ENCODE measurements at regions not wholly inside any gene's neighbourhood (a gene's known extent, or its start where the extent isn't known, plus 50 kb on each side); places are given as distances from the start of the nearest gene placed in this dataset.

DNA sequence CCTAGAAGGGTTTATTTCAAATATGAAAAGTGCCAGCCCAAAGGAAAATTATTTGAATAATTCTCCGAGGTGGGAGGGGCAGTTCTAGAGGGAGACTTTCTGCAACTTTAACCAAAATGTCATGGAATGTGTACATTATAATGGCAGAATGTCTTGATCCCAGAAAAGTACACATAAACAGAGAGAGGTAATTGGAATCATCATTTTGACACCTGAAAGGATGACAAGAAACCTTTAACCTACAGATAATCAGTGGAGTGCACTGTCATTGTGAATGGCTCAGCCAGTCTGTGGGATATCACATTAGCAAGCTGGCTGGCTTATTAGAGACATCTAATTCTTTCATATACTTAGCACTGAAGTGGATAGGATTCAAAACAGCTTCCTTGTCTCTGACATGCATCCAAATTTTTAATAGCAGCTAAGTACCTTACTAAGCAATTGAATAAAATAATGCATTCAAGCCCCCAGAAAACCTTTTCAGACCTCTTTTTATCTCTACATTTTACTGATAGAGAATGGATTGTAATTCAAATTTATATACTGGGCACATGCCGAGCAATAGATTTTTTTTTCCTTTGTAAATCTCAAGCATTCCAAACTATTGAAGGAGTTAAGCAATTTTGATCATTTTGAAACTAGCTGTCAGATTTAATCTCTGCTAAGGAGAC, 468.6 kb downstream of the COG6 start:
- no peak for DNase-seq

- DNase-seq, result no peak
These were observed 469.2 kb downstream of the COG6 start for GRCh38 chr13:40124633-40125015.

DNA sequence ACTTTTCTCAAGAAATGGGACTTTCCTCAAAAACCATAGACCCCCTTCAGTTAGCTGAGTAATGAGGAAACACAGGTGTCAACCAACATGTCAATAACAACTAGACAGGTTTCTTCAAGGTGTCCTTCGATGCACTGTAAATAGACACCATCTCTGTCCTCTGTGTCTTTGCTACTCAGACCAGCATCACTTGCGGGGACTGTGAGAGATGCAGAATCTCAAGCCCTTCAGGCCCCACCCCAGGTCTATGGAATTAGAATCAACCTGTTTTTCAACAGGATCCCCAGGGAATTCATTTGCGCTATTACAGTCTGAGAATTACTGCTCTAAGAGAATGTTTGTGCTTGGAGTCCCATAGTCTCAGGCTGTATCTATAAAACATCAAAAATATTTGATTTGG, 469.9 kb downstream of the COG6 start:
- DNase-seq, result no peak

- DNase-seq, result no peak
These were observed 471.0 kb downstream of the COG6 start for GRCh38 chr13:40126306-40127085.

DNA sequence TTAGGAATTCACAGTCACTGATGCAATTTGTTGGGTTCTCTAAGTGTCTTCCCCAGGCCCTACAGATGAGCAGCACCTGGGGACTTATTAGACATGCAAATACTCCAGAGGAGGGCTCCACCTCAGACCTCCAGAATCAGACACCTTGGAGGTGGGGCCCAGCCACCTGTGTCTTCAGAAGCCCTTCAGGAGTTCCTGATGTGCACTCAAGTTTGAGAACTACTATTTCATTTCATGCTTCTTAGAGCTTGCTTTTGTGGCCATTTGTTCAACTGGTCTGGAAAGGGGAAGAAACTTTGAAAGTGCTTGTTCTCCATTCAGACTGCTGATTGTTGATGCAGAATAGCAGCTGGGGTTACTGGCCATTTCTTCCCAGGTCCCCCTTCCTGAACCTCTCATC, 472.0 kb downstream of the COG6 start:
- DNase-seq, result no peak

DNA sequence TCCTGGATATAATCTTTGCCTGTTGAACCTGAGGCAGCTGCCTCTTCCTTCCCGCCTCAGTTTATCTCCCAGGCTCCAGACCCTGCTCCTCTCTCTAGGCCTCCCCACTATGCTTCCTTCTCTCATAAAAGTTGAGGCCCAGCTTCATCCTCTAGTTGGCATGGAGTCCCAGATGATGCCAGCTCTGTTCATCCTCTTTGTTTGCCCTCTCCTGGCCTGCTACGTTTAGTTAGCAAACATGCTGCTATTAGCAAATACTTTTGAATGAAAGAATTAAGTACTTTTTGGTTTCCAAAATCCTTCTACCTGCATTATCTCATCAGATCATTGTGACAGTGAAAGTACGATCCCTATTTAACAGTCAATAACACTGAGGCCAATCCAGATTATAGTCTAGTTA, 472.5 kb downstream of the COG6 start:
- DNase-seq, result no peak

GRCh38 chr13:40129467-40129866, 474.0 kb downstream of the COG6 start:
- no peak for DNase-seq

DNA sequence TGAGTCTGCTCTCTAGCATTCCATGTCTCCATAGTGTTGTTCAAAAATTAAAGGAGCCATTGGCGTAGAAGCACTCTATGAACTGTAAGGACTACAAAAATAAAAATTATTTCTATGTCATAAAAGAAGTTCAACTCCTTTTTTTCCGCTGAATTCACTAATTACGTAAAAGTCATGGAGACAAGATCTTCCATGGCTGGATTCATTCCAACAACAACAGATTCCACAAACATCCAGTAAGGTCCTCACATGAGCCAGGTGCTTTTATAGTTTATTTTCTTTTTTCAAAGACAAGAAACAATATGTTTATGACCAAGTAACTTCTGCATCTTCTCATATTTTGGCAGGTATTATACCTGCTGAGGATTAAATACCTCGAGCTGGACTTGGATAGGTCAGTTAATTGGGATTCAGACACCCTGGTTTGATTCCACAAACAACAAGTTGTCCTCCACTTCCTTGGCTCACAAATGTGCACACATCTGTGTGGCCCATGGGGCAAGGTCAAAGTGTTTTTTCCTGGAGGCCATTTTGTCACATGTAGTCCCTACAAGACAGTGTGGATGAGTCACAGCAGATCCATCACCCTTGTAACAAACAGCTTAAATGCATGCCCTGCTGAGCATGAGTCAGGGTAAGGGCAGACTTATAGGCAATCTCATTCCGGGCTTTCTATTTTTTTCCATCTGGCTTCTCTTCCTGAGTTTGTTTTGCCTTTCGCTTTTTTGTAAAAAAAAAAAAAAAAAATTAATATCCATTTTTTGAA, 475.6 kb downstream of the COG6 start:
- DNase-seq, result peak; percentile 41

- DNase-seq, result no peak
These were observed 476.8 kb downstream of the COG6 start for GRCh38 chr13:40132249-40132648.

DNA sequence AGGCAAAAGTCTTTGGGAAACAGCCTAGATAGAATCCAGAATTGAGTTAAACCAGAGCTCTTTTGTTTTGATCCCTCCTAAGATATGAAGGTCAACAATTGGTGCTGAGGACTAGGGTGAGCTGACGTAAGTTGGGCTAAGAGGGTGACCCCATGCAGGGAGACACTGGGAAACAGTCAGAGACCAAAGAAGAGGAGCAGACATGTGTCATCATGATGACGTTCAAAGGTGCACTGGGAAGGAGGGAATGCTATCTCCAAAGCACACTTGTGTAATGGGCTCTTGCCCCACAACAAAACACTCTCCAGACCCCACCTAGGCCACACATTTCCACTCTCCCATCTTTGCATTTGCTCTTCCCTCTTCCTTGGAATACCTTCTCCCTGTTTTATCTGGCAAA, 481.4 kb downstream of the COG6 start:
- DNase-seq, result no peak

DNA sequence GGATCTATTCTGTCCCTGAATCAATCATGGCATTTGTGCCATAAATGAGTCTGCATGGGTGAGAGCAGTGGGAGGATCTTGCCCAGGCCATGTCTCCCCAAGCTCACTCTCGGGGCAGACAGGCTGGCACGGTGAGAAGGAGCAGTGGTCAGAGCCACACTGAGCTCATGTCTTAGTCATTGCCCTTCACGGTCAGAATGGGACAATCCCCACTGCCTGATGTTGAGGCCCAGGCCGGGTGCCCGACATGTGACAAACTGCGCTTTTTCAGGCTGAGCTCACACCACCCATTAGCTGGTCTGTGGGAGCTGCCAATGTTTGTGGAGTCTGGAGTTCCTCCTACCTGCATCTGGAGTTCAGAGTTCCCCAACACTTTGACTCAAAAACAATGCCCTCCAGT, 481.9 kb downstream of the COG6 start:
- DNase-seq, result no peak

DNA sequence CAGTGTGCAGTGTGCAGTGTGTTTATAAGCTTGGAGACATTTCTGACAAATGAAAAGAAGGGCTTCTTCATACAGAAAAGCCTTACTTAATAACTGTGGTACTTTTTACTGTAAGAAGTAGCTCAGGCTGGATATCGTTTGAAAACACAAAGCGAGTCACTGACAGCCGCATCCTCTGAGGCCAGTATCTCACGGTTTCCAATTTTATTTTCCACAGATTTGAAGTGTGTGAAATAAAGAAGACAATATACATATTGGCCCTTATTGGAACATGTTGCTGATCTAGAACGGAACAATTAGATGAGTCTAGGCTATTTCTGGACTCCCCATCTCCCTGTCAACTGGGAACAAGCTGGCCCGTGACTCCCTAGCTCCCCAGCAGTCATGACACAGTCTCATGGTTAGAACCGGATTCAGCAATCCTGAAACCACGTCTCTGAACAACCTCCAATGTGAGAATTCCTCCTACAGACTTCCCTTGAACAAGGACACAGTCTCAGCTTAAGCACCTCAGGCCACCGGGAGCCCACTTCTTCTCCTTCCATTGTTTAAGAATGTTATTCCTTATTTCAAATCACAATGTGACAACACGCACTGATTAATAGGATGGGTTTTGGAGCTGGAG, 484.5 kb downstream of the COG6 start:
- no peak for DNase-seq

- DNase-seq, result no peak
These were observed 486.5 kb downstream of the COG6 start for GRCh38 chr13:40141859-40142555.

- no peak for DNase-seq
These were observed 487.6 kb downstream of the COG6 start for GRCh38 chr13:40143106-40143505.

- no peak for DNase-seq
These were observed 488.1 kb downstream of the COG6 start for GRCh38 chr13:40143559-40143958.

DNA sequence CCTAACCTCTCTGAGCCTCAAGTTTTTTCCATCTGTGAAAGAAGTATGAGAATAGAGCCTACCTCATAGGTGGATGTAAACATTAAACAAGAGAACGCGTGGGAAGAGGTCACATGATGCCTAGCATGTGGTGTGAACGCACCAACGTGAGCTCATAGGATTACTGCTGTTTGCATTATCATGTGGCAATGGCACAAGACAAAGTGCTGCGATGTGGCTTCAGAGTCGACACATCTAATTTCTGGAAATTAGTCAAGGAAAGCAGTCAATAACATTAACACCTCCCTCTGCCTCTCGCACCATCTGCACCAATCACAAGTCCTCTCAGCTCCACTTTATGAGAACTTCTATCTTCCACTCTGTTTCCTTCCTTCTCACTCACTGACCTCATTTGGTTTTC, 489.7 kb downstream of the COG6 start:
- no peak for DNase-seq

GRCh38 chr13:40146063-40146462, 490.6 kb downstream of the COG6 start:
- DNase-seq, result no peak

- DNase-seq, result no peak
These were observed 491.2 kb downstream of the COG6 start for GRCh38 chr13:40146611-40147117.

GRCh38 chr13:40148101-40148500, 492.6 kb downstream of the COG6 start:
- no peak for DNase-seq

DNA sequence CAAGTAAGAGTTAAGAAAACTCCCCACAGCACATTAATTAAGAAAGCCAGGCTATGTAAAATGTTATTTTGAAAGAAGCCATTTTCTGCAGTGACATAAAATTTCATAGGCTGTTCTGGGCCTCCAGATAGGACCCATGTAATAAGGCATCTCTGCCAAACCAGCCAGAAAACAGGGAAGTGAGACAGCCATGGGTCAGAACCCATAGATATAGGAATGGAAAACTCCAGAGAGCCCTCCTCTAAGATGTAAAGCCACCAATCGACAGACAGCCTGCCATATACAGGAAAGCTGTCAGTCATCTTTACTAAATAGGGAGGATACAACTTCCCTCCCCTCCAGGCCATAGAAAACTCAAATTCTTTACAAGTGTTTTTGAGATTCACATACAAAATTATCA, 493.3 kb downstream of the COG6 start:
- DNase-seq, result no peak

- DNase-seq, result peak; percentile 55
These were observed 494.3 kb downstream of the COG6 start for GRCh38 chr13:40149611-40150274.

- no peak for DNase-seq
These were observed 496.2 kb downstream of the COG6 start for GRCh38 chr13:40151673-40152072.
